SK-N-SH (cell line): ENCODE measurements at regions not wholly inside any gene's neighbourhood (a gene's known extent, or its start where the extent isn't known, plus 50 kb on each side); places are given as distances from the start of the nearest gene placed in this dataset.

ENCODE experiments used
- CTCF ChIA-PET: fragments of 300-600, 350-600 bp; formaldehyde crosslinking; extraction: SDS; loops from one replicate; lab custom pipeline; 2021; lab: Yijun Ruan, JAX
- POLR2A ChIA-PET: fragments of 350-600 bp; sonication (Branson Sonifier 250); formaldehyde crosslinking; extraction: SDS; loops from one replicate; lab custom pipeline; 2020; ENCODE audit warnings: antibody characterized with exemption, inconsistent platforms; lab: Yijun Ruan, JAX
- DNase-seq: peaks from one replicate; pipeline ENCODE4 v3.0.0; 2012
- H2AFZ ChIP-seq: fragments of 200-600 bp; sonication (generic); 2 replicates; pipeline ENCODE4 v1.8.1; 2016; ENCODE audit warnings: antibody characterized with exemption, mild to moderate bottlenecking, low read depth
- H3F3A ChIP-seq: fragments of 200-600 bp; sonication (generic); replicated peaks from 2 replicates; pipeline ENCODE3; 2016; ENCODE audit warnings: antibody characterized with exemption, mild to moderate bottlenecking; ENCODE audit not compliant: insufficient read depth
- H3K27ac ChIP-seq, 2 experiments: fragments of 200-500 bp in 1 of 2; fragments of 200-600 bp in 1 of 2; sonication (Bioruptor generic) in 1 of 2; sonication (generic), shearing (Covaris generic) in 1 of 2; 2 replicates each; pipeline versions ENCODE4 v1.5.1 to v1.6.1; 2014 to 2016; ENCODE audit warnings: low read depth in 2 of 2, inconsistent platforms in 1 of 2, low read length in 1 of 2, mild to moderate bottlenecking in 1 of 2, mixed read lengths in 1 of 2
- H3K27me3 ChIP-seq: fragments of 200-600 bp; sonication (generic), shearing (Covaris generic); 2 replicates; pipeline ENCODE4 v1.6.1; 2016; ENCODE audit warnings: mixed run types; ENCODE audit not compliant: insufficient read depth
- H3K36me3 ChIP-seq, 2 experiments: fragments of 200-500 bp in 1 of 2; fragments of 200-600 bp in 1 of 2; sonication (Bioruptor generic) in 1 of 2; sonication (generic) in 1 of 2; replicated peaks in 1 of 2; 2 replicates each; pipeline versions ENCODE3 to v1.5.1; 2014 to 2016; ENCODE audit warnings: low read length in 1 of 2, mild to moderate bottlenecking in 1 of 2; ENCODE audit not compliant: insufficient read depth in 2 of 2, control insufficient read depth in 1 of 2
- H3K4me1 ChIP-seq, 2 experiments: fragments of 200-500 bp in 1 of 2; fragments of 200-600 bp in 1 of 2; sonication (Bioruptor generic) in 1 of 2; sonication (generic), shearing (Covaris generic) in 1 of 2; 2 replicates each; pipeline versions ENCODE4 v1.5.1 to v1.6.1; 2014 to 2016; ENCODE audit warnings: low read depth in 1 of 2, low read length in 1 of 2, mixed run types in 1 of 2; ENCODE audit not compliant: insufficient read depth in 2 of 2, control insufficient read depth in 1 of 2
- H3K4me2 ChIP-seq: fragments of 200-600 bp; sonication (generic), shearing (Covaris generic); 2 replicates; pipeline ENCODE4 v1.6.1; 2017; ENCODE audit warnings: mixed run types
- H3K4me3 ChIP-seq, 2 experiments: fragments of 200-500 bp in 1 of 2; fragments of 200-600 bp in 1 of 2; sonication (Bioruptor generic) in 1 of 2; sonication (generic), shearing (Covaris generic) in 1 of 2; 2 replicates each; pipeline versions ENCODE4 v1.5.1 to v1.8.1; 2014 to 2016; ENCODE audit warnings: low read depth in 2 of 2, inconsistent platforms in 1 of 2, low read length in 1 of 2, mild to moderate bottlenecking in 1 of 2, mixed read lengths in 1 of 2, moderate library complexity in 1 of 2
- H3K79me2 ChIP-seq: fragments of 200-600 bp; sonication (generic); 2 replicates; pipeline ENCODE4 v1.8.1; 2017; ENCODE audit warnings: mild to moderate bottlenecking; ENCODE audit not compliant: insufficient read depth
- H3K9ac ChIP-seq: fragments of 200-600 bp; sonication (generic); 2 replicates; pipeline ENCODE4 v1.6.1; 2017; ENCODE audit warnings: mixed run types
- H3K9me2 ChIP-seq: fragments of 200-600 bp; sonication (generic); 2 replicates; pipeline ENCODE4 v1.6.1; 2017; ENCODE audit warnings: mixed run types
- H3K9me3 ChIP-seq: fragments of 200-600 bp; sonication (generic); 2 replicates; pipeline ENCODE4 v1.6.1; 2017; ENCODE audit warnings: mixed run types, mild to moderate bottlenecking, moderate library complexity
- H4K20me1 ChIP-seq: fragments of 200-600 bp; sonication (generic); 2 replicates; pipeline ENCODE4 v1.6.1; 2017; ENCODE audit warnings: mild to moderate bottlenecking, mixed run types; ENCODE audit not compliant: insufficient read depth
- CHD2 ChIP-seq: fragments of 150-350 bp; IDR thresholded peaks from 2 replicates; pipeline ENCODE4 v1.6.1; 2018; ENCODE audit warnings: low read length; ENCODE audit not compliant: partially characterized antibody
- CTCF ChIP-seq: fragments of 200-600 bp; sonication (generic); IDR thresholded peaks from 2 replicates; pipeline ENCODE4 v1.6.1; 2017; ENCODE audit warnings: antibody characterized with exemption, mild to moderate bottlenecking, moderate library complexity
- FOSL2 ChIP-seq: IDR thresholded peaks from 2 replicates; pipeline ENCODE4 v1.4.0; 2012; ENCODE audit warnings: low read depth, mild to moderate bottlenecking, moderate library complexity, borderline replicate concordance
- GATA2 ChIP-seq: sonication (generic); formaldehyde crosslinking; IDR thresholded peaks from 2 replicates; pipeline ENCODE4 v1.5.0; 2020; ENCODE audit warnings: mild to moderate bottlenecking, missing genetic modification reagents
- MEF2A ChIP-seq: IDR thresholded peaks from 2 replicates; pipeline ENCODE4 v1.4.0; 2012; ENCODE audit warnings: low read depth, borderline replicate concordance
- NRF1 ChIP-seq: IDR thresholded peaks from 2 replicates; pipeline ENCODE4 v1.6.1; 2012; ENCODE audit warnings: low read depth, mild to moderate bottlenecking, low read length
- POLR2AphosphoS5 ChIP-seq: IDR thresholded peaks from 2 replicates; pipeline ENCODE4 v1.6.1; 2012; ENCODE audit warnings: low read depth, low read length
- RAD21 ChIP-seq: IDR thresholded peaks from 2 replicates; pipeline ENCODE4 v1.6.1; 2012; ENCODE audit warnings: mild to moderate bottlenecking, low read length
- SMC3 ChIP-seq: IDR thresholded peaks from 2 replicates; pipeline ENCODE4 v1.6.1; 2012; ENCODE audit warnings: low read depth, low read length, improper control_type of control experiment
- TAF1 ChIP-seq: IDR thresholded peaks from 2 replicates; pipeline ENCODE4 v1.6.1; 2012; ENCODE audit warnings: low read depth, mild to moderate bottlenecking, low read length, moderate library complexity, borderline replicate concordance
- ZBTB33 ChIP-seq: IDR thresholded peaks from 2 replicates; pipeline ENCODE4 v1.4.0; 2012; ENCODE audit warnings: low read depth, borderline replicate concordance
- WGBS: methylation state at CpG from one replicate; pipeline ENCODE4 v1.1.6; 2017; ENCODE audit warnings: low lambda C conversion rate; 5-methylcytosine and 5-hydroxymethylcytosine counted together
- TF ChIP-seq, protein P1 (sequence below): IDR thresholded peaks from 2 replicates; pipeline ENCODE4 v1.4.0; 2012; ENCODE audit warnings: low read depth, borderline replicate concordance

DNA sequence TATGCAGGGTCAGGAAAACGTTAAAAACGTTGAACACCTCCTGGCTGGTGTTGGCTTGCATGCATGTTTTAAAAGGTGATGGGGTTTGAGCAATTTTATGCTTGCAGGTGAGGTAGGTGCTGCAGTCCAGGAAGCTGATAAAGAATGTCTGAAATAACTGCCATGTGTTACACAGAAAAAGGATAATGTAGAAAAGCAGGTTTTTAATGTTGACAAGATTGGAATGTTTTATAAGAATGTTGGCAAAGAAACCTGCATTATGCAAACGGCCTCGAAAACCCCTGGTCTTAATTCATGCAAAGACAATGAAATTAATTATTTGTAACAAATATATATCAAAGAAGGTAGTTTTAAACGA is 723.7 kb upstream of the AGA start (continued):
- TF ChIP-seq MEF2A (no peak), SMC3 (no peak), POLR2AphosphoS5 (no peak), TAF1 (no peak), NRF1 (no peak), CHD2 (no peak), ZBTB33 (no peak)

DNA sequence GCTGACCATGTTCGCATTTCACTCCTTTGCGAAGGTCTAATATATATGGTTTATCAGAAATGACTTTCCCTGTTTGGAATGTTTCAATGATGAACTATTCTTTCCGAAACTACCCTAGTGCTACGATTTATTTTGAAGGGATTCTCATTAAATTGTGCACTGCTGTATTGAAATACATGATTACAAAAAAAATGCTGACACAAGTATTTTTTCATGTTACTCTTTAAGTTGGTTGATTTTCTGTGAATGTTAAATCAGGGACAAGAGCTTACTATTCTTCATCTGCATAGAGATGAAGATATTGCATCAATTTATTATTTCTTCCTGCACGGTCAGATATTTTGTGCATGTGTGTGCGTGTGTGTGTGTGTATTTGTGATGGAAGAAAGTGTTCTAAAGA is 731.5 kb upstream of the AGA start:
- Histone ChIP-seq H3K27me3 (no peaks in the 10 kb centered on the region), H4K20me1 (no peaks in the 10 kb centered on the region), H3K9me2 (no peaks in the 10 kb centered on the region), H2AFZ (no peak overlapping the region), H3K9ac (no peak overlapping the region), H3K4me1 (no peaks in the 10 kb centered on the region), H3K9me3 (no peaks in the 10 kb centered on the region), H3K79me2 (no peaks in the 10 kb centered on the region), H3K4me3 (no peak overlapping the region), H3K36me3 (no peaks in the 10 kb centered on the region), H3F3A (no peaks in the 10 kb centered on the region), H3K4me2 (no peak overlapping the region), H3K27ac (no peak overlapping the region)
- ChIA-PET CTCF (no interaction called here), POLR2A (no interaction called here)
- TF ChIP-seq GATA2 (CRISPR knock-in tag): no peak
- TF ChIP-seq FOSL2: no peak
- TF ChIP-seq CHD2: no peak
- 7% methylated on average over 6 of the region's 6 CpGs for WGBS
- no peak for DNase-seq

DNA sequence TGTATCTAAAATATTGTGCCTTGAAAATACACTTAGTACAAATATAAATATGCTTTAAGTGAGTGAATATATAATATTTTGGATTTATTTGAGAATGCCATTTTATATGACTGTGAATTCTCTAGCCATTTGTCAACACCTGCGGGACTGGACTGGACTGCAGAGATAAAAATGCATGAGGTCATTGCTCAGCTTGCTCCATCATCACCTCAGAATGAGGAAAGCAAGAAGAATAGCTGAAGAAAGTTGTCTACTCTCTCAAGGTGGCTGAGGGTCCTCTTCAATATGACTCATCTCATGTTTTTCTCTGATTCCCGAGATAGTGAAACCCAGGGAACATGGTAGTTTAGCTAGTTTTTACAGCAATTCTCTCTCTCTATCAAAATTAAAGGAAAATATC is 732.5 kb upstream of the AGA start:
- no peaks in the 10 kb centered on the region for H3F3A ChIP-seq
- no peak overlapping the region for H2AFZ ChIP-seq
- no peak overlapping the region for H3K27ac ChIP-seq
- H4K20me1 ChIP-seq: no peaks in the 10 kb centered on the region
- H3K4me1 ChIP-seq: no peaks in the 10 kb centered on the region
- ChIA-PET POLR2A (no interaction called here), CTCF (no interaction called here)
- H3K79me2 ChIP-seq: no peaks in the 10 kb centered on the region
- DNase-seq: no peak
- H3K9me3 ChIP-seq: no peaks in the 10 kb centered on the region
- WGBS: 5% methylated on average over 2 of the region's 2 CpGs
- no peak overlapping the region for H3K4me2 ChIP-seq
- no peaks in the 10 kb centered on the region for H3K9me2 ChIP-seq
- no peak overlapping the region for H3K9ac ChIP-seq
- H3K36me3 ChIP-seq: no peaks in the 10 kb centered on the region
- TF ChIP-seq, protein P1, sequence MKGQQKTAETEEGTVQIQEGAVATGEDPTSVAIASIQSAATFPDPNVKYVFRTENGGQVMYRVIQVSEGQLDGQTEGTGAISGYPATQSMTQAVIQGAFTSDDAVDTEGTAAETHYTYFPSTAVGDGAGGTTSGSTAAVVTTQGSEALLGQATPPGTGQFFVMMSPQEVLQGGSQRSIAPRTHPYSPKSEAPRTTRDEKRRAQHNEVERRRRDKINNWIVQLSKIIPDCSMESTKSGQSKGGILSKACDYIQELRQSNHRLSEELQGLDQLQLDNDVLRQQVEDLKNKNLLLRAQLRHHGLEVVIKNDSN: no peak
- TF ChIP-seq RAD21: no peak
- no peak for TF ChIP-seq CTCF
- H3K4me3 ChIP-seq: no peak overlapping the region
- no peaks in the 10 kb centered on the region for H3K27me3 ChIP-seq
